ENCODE measurements at regions not wholly inside any gene's neighbourhood (a gene's known extent, or its start where the extent isn't known, plus 50 kb on each side); places are given as distances from the start of the nearest gene placed in this dataset.

DNA sequence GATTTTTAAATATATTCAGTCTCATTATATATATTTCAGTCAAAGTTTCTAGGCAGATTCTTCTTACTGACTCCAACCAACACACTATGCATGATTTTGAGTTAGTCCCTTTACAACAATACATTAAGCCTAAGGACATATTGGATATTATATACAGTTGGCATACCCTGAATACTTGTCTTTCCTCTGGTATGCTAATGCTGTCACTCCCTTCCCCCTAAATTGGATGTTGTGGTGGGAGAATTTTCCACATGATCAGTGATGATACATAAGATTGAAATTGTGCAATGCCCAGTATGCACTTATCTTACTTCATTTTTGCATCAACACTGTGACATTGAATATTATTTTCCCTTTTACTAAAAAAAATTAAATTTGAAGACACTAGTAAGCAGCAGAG, 935.2 kb downstream of the PCDH7 start:
- TF ChIP-seq POLR2A (IDR thresholded peaks at IDR 0.05; ENCODE audit: low read length) (no peak), GATA1 (IDR thresholded peaks at IDR 0.05; ENCODE audit: low read depth, low read length) (no peak)
